ENCODE measurements at regions not wholly inside any gene's neighbourhood (a gene's known extent, or its start where the extent isn't known, plus 50 kb on each side); places are given as distances from the start of the nearest gene placed in this dataset.

- Histone ChIP-seq H3K4me1 (no peaks in the 10 kb centered on the region), H3K4me3 (no peak overlapping the region), H3K9me3 (no peaks in the 10 kb centered on the region), H3K27ac (no peak overlapping the region), H3K36me3 (no peaks in the 10 kb centered on the region), H3K27me3 (replicated peaks in 1 of 7) (no peaks in the 10 kb centered on the region)
- intact Hi-C loops (cut with DNase I; ENCODE audit: low total_unique reads), result no loop called here
- TF ChIP-seq POLR2A (IDR thresholded peaks at IDR 0.05) (no peak), CTCF (IDR thresholded peaks at IDR 0.05 in 8 of 11, conservative IDR thresholded peaks at IDR 0.05 in 3 of 11) (peak in 6 of 11 experiments; percentile 11 to 34 (median 22))
- 72 to 82% (median 78%) methylated on average over 6 of the region's 6 CpGs for WGBS, 5 donors
- DNase-seq, result no peak
These were observed 339.4 kb downstream of the CMPK2 start for GRCh38 chr2:6526093-6526824.

- DNase-seq, result no peak
- Histone ChIP-seq H3K4me3 (no peak overlapping the region), H3K36me3 (no peaks in the 10 kb centered on the region), H3K27ac (no peak overlapping the region), H3K9me3 (no peaks in the 10 kb centered on the region), H3K4me1 (no peaks in the 10 kb centered on the region), H3K27me3 (replicated peaks in 1 of 7) (peaks cover 0 to 8% (median 0%) of the 10 kb centered on the region in 7 donors)
- WGBS, 5 donors, result 81 to 90% (median 83%) methylated on average over 2 of the region's 2 CpGs
- intact Hi-C loops (cut with DNase I; ENCODE audit: low total_unique reads), result no loop called here
- TF ChIP-seq POLR2AphosphoS5 (IDR thresholded peaks at IDR 0.05) (no peak), CTCF (IDR thresholded peaks at IDR 0.05 in 8 of 11, conservative IDR thresholded peaks at IDR 0.05 in 3 of 11) (no peak), POLR2A (IDR thresholded peaks at IDR 0.05) (no peak)
These were observed 334.4 kb downstream of the CMPK2 start for GRCh38 chr2:6531304-6531703.

- TF ChIP-seq POLR2A (IDR thresholded peaks at IDR 0.05) (no peak), POLR2AphosphoS5 (IDR thresholded peaks at IDR 0.05) (no peak), CTCF (IDR thresholded peaks at IDR 0.05 in 8 of 11, conservative IDR thresholded peaks at IDR 0.05 in 3 of 11) (no peak)
- 52 to 68% (median 60%) methylated on average over 10 of the region's 10 CpGs for WGBS, 5 donors
- H3K4me1 ChIP-seq, result no peaks in the 10 kb centered on the region
- no peak overlapping the region for H3K4me3 ChIP-seq
- no peak overlapping the region for H3K27ac ChIP-seq
- DNase-seq, result no peak
- H3K36me3 ChIP-seq, result no peaks in the 10 kb centered on the region
- H3K27me3 ChIP-seq (replicated peaks in 1 of 7), result peaks cover 0 to 25% (median 0%) of the 10 kb centered on the region in 7 donors
- peaks cover 0 to 6% (median 0%) of the 10 kb centered on the region in 8 donors for H3K9me3 ChIP-seq
- intact Hi-C loops (cut with DNase I; ENCODE audit: low total_unique reads), result no loop called here
These were observed 330.1 kb downstream of the CMPK2 start for GRCh38 chr2:6535572-6535971.

GRCh38 chr2:6538607-6539006 lies 327.1 kb downstream of the CMPK2 start:
- 68 to 89% (median 74%) methylated on average over 2 of the region's 2 CpGs for WGBS, 5 donors

More at GRCh38 chr2:6538607-6539006, 327.1 kb downstream of the CMPK2 start:
- Histone ChIP-seq H3K4me3 (no peak overlapping the region), H3K4me1 (no peaks in the 10 kb centered on the region), H3K9me3 (peaks cover 0 to 6% (median 0%) of the 10 kb centered on the region in 8 donors), H3K36me3 (no peaks in the 10 kb centered on the region), H3K27ac (no peak overlapping the region), H3K27me3 (replicated peaks in 1 of 7) (peaks cover 0 to 25% (median 0%) of the 10 kb centered on the region in 7 donors)
- no peak for TF ChIP-seq POLR2A (IDR thresholded peaks at IDR 0.05)
- no peak for TF ChIP-seq CTCF (IDR thresholded peaks at IDR 0.05 in 8 of 11, conservative IDR thresholded peaks at IDR 0.05 in 3 of 11)
- TF ChIP-seq POLR2AphosphoS5 (IDR thresholded peaks at IDR 0.05), result no peak
- no peak for DNase-seq
- intact Hi-C loops (cut with DNase I; ENCODE audit: low total_unique reads), result no loop called here

All from spleen (tissue), 11 donors.